GM12872 (cell line): ENCODE measurements at regions not wholly inside any gene's neighbourhood (a gene's known extent, or its start where the extent isn't known, plus 50 kb on each side); places are given as distances from the start of the nearest gene placed in this dataset.

ENCODE experiments used
- CTCF ChIP-seq: IDR thresholded peaks from 3 replicates; pipeline ENCODE4 v1.5.1; 2011; ENCODE audit warnings: low read depth, mild to moderate bottlenecking, low read length, moderate library complexity; ENCODE audit not compliant: insufficient read depth

- no peak for TF ChIP-seq CTCF
Observed at GRCh38 chr9:135022191-135022870, 65.1 kb upstream of the OLFM1 start.

- TF ChIP-seq CTCF = no peak
Observed at GRCh38 chr9:135023088-135023785, 64.2 kb upstream of the OLFM1 start.

- no peak for TF ChIP-seq CTCF
Observed at GRCh38 chr9:135023786-135024405, 63.6 kb upstream of the OLFM1 start.

- no peak for TF ChIP-seq CTCF
Observed at GRCh38 chr9:135029463-135029862, 58.0 kb upstream of the OLFM1 start.

GRCh38 chr9:135029871-135030565, 57.5 kb upstream of the OLFM1 start:
- TF ChIP-seq CTCF = no peak

- no peak for TF ChIP-seq CTCF
Observed at GRCh38 chr9:135030566-135031226, 56.8 kb upstream of the OLFM1 start.
